IMR-90 (cell line): ENCODE measurements at regions not wholly inside any gene's neighbourhood (a gene's known extent, or its start where the extent isn't known, plus 50 kb on each side); places are given as distances from the start of the nearest gene placed in this dataset.

ENCODE experiments used
- ATAC-seq: fragments of 200-7000 bp; cut with Tn5 transposase; 2 replicates; pipeline ENCODE4 v1.9.1; 2020; ENCODE audit warnings: low read depth, mild to moderate bottlenecking, moderate library complexity
- BruUV-seq: library from RNA; stranded (reverse); fragments of 400-500 nt; replicated peaks from 2 replicates; lab custom pipeline; 2021; lab: Mats Ljungman, UMichigan
- CTCF ChIA-PET: fragments of 300-600 bp; formaldehyde crosslinking; extraction: SDS; loops from one replicate; lab custom pipeline; 2021; ENCODE audit warnings: antibody characterized with exemption; lab: Yijun Ruan, JAX
- POLR2A ChIA-PET: fragments of 300-600 bp; sonication (Branson Sonifier 250); formaldehyde crosslinking; loops from one replicate; lab custom pipeline; 2022; ENCODE audit warnings: antibody characterized with exemption; ENCODE audit not compliant: unreplicated experiment; lab: Charles Lee
- DNase-seq: peaks from one replicate; pipeline ENCODE4 v3.0.0; 2013
- H2AFZ ChIP-seq: replicated peaks from 2 replicates; pipeline ENCODE3; 2013; ENCODE audit warnings: low read length, mild to moderate bottlenecking; ENCODE audit not compliant: poor library complexity
- H2AK5ac ChIP-seq: 2 replicates; pipeline ENCODE4 v1.6.1; 2013; ENCODE audit warnings: low read depth, low read length, inconsistent platforms
- H2AK9ac ChIP-seq: replicated peaks from 2 replicates; pipeline ENCODE3; 2013; ENCODE audit warnings: mild to moderate bottlenecking, low read depth, low read length, moderate library complexity; ENCODE audit not compliant: poor library complexity
- H2BK120ac ChIP-seq: 2 replicates; pipeline ENCODE4 v1.6.1; 2013; ENCODE audit warnings: low read depth, low read length, inconsistent platforms
- H2BK15ac ChIP-seq: 3 replicates; pipeline ENCODE4 v1.6.1; 2013; ENCODE audit warnings: low read depth, low read length, inconsistent platforms
- H2BK20ac ChIP-seq: 2 replicates; pipeline ENCODE4 v1.6.1; 2013; ENCODE audit warnings: low read depth, mild to moderate bottlenecking, inconsistent platforms, low read length, moderate library complexity
- H2BK5ac ChIP-seq: 2 replicates; pipeline ENCODE4 v1.6.1; 2013; ENCODE audit warnings: mild to moderate bottlenecking, low read depth, low read length, inconsistent platforms; ENCODE audit not compliant: poor library complexity, severe bottlenecking
- H3K14ac ChIP-seq: replicated peaks from 2 replicates; pipeline ENCODE4 v1.6.1; 2013; ENCODE audit warnings: low read depth, low read length, inconsistent platforms
- H3K18ac ChIP-seq: 2 replicates; pipeline ENCODE4 v1.6.1; 2013; ENCODE audit warnings: low read depth, low read length, control low read depth
- H3K23ac ChIP-seq: 2 replicates; pipeline ENCODE4 v1.6.1; 2013; ENCODE audit warnings: low read depth, low read length, inconsistent platforms
- H3K27ac ChIP-seq: 2 replicates; pipeline ENCODE4 v1.5.1; 2013; ENCODE audit warnings: mild to moderate bottlenecking, control low read depth, low read length; ENCODE audit not compliant: insufficient read depth
- H3K27me3 ChIP-seq: 2 replicates; pipeline ENCODE4 v1.6.1; 2013; ENCODE audit warnings: low read length; ENCODE audit not compliant: control insufficient read depth, insufficient read depth
- H3K36me3 ChIP-seq: 2 replicates; pipeline ENCODE4 v1.6.1; 2013; ENCODE audit warnings: low read length, mixed read lengths; ENCODE audit not compliant: control insufficient read depth, insufficient read depth
- H3K4ac ChIP-seq: 2 replicates; pipeline ENCODE4 v1.6.1; 2013; ENCODE audit warnings: low read depth, low read length, inconsistent platforms
- H3K4me1 ChIP-seq: 2 replicates; pipeline ENCODE4 v1.6.1; 2013; ENCODE audit warnings: low read length, mixed read lengths; ENCODE audit not compliant: control insufficient read depth, insufficient read depth
- H3K4me2 ChIP-seq: 2 replicates; pipeline ENCODE4 v1.6.1; 2013; ENCODE audit warnings: low read depth, mild to moderate bottlenecking, control low read depth, low read length, moderate library complexity
- H3K4me3 ChIP-seq: 2 replicates; pipeline ENCODE4 v1.5.1; 2013; ENCODE audit warnings: low read depth, mild to moderate bottlenecking, control low read depth, low read length, moderate library complexity; ENCODE audit not compliant: insufficient read depth
- H3K56ac ChIP-seq: 2 replicates; pipeline ENCODE4 v1.6.1; 2013; ENCODE audit warnings: low read length, inconsistent platforms; ENCODE audit not compliant: insufficient read depth; ENCODE audit errors: extremely low read depth
- H3K79me1 ChIP-seq, 2 experiments: 2 replicates each; pipeline ENCODE4 v1.6.1; 2013; ENCODE audit warnings: low read length in 2 of 2, inconsistent platforms in 1 of 2, low read depth in 1 of 2
- H3K9ac ChIP-seq: 2 replicates; pipeline ENCODE4 v1.6.1; 2013; ENCODE audit warnings: low read depth, low read length, control low read depth
- H3K9me1 ChIP-seq: 2 replicates; pipeline ENCODE4 v1.6.1; 2013; ENCODE audit warnings: low read length, inconsistent platforms; ENCODE audit not compliant: insufficient read depth
- H3K9me3 ChIP-seq: 2 replicates; pipeline ENCODE4 v1.6.1; 2013; ENCODE audit warnings: low read length; ENCODE audit not compliant: control insufficient read depth, insufficient read depth
- H4K20me1 ChIP-seq: 2 replicates; pipeline ENCODE4 v1.6.1; 2013; ENCODE audit warnings: low read length, inconsistent platforms; ENCODE audit not compliant: insufficient read depth
- H4K5ac ChIP-seq: 2 replicates; pipeline ENCODE4 v1.6.1; 2013; ENCODE audit warnings: mild to moderate bottlenecking, low read depth, low read length, control low read depth
- H4K8ac ChIP-seq, 2 experiments: 2 replicates each; pipeline ENCODE4 v1.6.1; 2013; ENCODE audit warnings: low read depth in 2 of 2, low read length in 2 of 2, control low read depth in 1 of 2, inconsistent platforms in 1 of 2
- H4K91ac ChIP-seq: 2 replicates; pipeline ENCODE4 v1.6.1; 2013; ENCODE audit warnings: low read depth, low read length, inconsistent platforms; ENCODE audit not compliant: insufficient read depth
- BHLHE40 ChIP-seq: fragments of 150-350 bp; IDR thresholded peaks from 2 replicates; pipeline ENCODE4 v1.6.1; 2016; ENCODE audit warnings: mild to moderate bottlenecking, low read depth, low read length
- CHD1 ChIP-seq: IDR thresholded peaks from 2 replicates; pipeline ENCODE4 v1.6.1; 2012; ENCODE audit warnings: low read depth, low read length, improper control_type of control experiment
- CTCF ChIP-seq: conservative IDR thresholded peaks from 2 replicates; pipeline ENCODE4 v1.5.1; 2012; ENCODE audit warnings: mild to moderate bottlenecking, low read depth, low read length, improper control_type of control experiment
- FOS ChIP-seq: fragments of 150-350 bp; IDR thresholded peaks from 2 replicates; pipeline ENCODE4 v1.6.1; 2016; ENCODE audit warnings: low read depth, low read length
- MAFK ChIP-seq: IDR thresholded peaks from 2 replicates; pipeline ENCODE4 v1.6.1; 2012; ENCODE audit warnings: low read depth, low read length, improper control_type of control experiment
- MAZ ChIP-seq: IDR thresholded peaks from 2 replicates; pipeline ENCODE4 v1.6.1; 2012; ENCODE audit warnings: low read depth, mild to moderate bottlenecking, low read length, improper control_type of control experiment, moderate library complexity, borderline replicate concordance
- RAD21 ChIP-seq: IDR thresholded peaks from 2 replicates; pipeline ENCODE4 v1.6.1; 2012; ENCODE audit warnings: low read length, improper control_type of control experiment
- RCOR1 ChIP-seq: IDR thresholded peaks from 2 replicates; pipeline ENCODE4 v1.6.1; 2012; ENCODE audit warnings: mild to moderate bottlenecking, low read length, improper control_type of control experiment; ENCODE audit not compliant: insufficient replicate concordance
- SMC3 ChIP-seq: fragments of 150-350 bp; IDR thresholded peaks from 2 replicates; pipeline ENCODE4 v1.6.1; 2016; ENCODE audit warnings: low read depth, mild to moderate bottlenecking, antibody characterized with exemption, low read length, moderate library complexity
- USF2 ChIP-seq: fragments of 150-350 bp; IDR thresholded peaks from 2 replicates; pipeline ENCODE4 v1.6.1; 2017; ENCODE audit warnings: mild to moderate bottlenecking, antibody characterized with exemption, low read length, low read depth
- WGBS, 2 experiments: methylation state at CpG; one replicate each; pipeline versions ENCODE4 v1.1.5 to v1.1.7; 2013; ENCODE audit warnings: missing lambda C conversion rate in 2 of 2; ENCODE audit not compliant: insufficient read length in 1 of 2; ENCODE audit errors: extremely low coverage in 2 of 2; 5-methylcytosine and 5-hydroxymethylcytosine counted together
- dilution Hi-C: fragments of 300-500 bp; cut with HindIII; formaldehyde crosslinking; loops from one replicate; pipeline ENCODE4 v1.14.3; 2018; ENCODE audit warnings: low sequenced_read_pairs; ENCODE audit not compliant: unreplicated experiment
- in situ Hi-C: fragments of 300-500 bp; cut with MboI; formaldehyde crosslinking; loops from 3 replicates; pipeline ENCODE4 v1.14.3; 2019; ENCODE audit warnings: low sequenced_read_pairs, inconsistent platforms, mixed read lengths
- intact Hi-C: fragments of 100-400 bp; cut with micrococcal nuclease; formaldehyde crosslinking; loops from 2 replicates; pipeline ENCODE4 v1.10.0; 2022
- TF ChIP-seq, protein P1 (sequence below): fragments of 150-350 bp; IDR thresholded peaks from 2 replicates; pipeline ENCODE4 v1.6.1; 2016; ENCODE audit warnings: low read depth, mild to moderate bottlenecking, low read length, moderate library complexity, borderline replicate concordance

DNA sequence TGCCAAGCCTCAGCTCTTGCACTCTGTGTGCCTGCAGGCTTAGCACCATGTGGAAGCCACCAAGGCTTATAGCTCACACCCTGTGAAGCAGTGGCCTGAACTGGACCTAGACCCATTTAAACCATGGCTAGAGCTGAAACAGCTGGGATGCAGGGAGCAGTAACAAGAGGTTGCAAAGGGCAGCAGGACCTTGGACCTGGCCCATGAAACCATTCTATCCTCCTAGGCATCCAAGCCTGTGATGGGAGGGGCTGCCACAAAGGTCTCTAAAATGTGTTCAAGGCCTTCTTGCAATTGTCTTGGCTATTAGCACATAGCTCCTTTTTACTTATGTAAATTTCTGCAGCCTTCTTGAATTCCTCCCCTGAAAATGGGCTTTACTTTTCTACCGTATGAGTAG lies 57.9 kb upstream of the NPAP1 start:
- Histone ChIP-seq H4K5ac (no peak overlapping the region), H3K14ac (no peak overlapping the region), H3K4ac (no peak overlapping the region), H2AFZ (no peak overlapping the region), H3K4me3 (no peak overlapping the region), H2BK120ac (no peak overlapping the region), H3K23ac (no peak overlapping the region), H4K20me1 (no peaks in the 10 kb centered on the region), H2AK5ac (no peak overlapping the region), H2AK9ac (no peak overlapping the region), H3K9ac (no peak overlapping the region), H3K79me1 (no peaks in the 10 kb centered on the region), H2BK20ac (no peak overlapping the region), H3K56ac (no peak overlapping the region), H4K8ac (no peak overlapping the region), H3K9me1 (no peaks in the 10 kb centered on the region), H2BK15ac (no peak overlapping the region), H3K4me1 (no peaks in the 10 kb centered on the region), H3K36me3 (no peaks in the 10 kb centered on the region), H4K91ac (no peak overlapping the region), H2BK5ac (no peak overlapping the region), H3K9me3 (peaks cover 15% of the 10 kb centered on the region), H3K27me3 (no peaks in the 10 kb centered on the region), H3K27ac (no peak overlapping the region), H3K4me2 (no peak overlapping the region), H3K18ac (no peak overlapping the region)
- no TSS peak for BruUV-seq
- WGBS, 2 experiments, result no CpG with 5 or more reads among the region's 1 CpG
- no peak for ATAC-seq
- intact Hi-C loops, result no loop called here
- TF ChIP-seq USF2, result no peak
- no peak for TF ChIP-seq SMC3
- TF ChIP-seq, protein P1, sequence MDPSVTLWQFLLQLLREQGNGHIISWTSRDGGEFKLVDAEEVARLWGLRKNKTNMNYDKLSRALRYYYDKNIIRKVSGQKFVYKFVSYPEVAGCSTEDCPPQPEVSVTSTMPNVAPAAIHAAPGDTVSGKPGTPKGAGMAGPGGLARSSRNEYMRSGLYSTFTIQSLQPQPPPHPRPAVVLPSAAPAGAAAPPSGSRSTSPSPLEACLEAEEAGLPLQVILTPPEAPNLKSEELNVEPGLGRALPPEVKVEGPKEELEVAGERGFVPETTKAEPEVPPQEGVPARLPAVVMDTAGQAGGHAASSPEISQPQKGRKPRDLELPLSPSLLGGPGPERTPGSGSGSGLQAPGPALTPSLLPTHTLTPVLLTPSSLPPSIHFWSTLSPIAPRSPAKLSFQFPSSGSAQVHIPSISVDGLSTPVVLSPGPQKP, result no peak
- TF ChIP-seq CHD1, result no peak
- TF ChIP-seq MAZ, result no peak
- TF ChIP-seq CTCF, result no peak
- no peak for TF ChIP-seq RCOR1
- TF ChIP-seq MAFK, result no peak
- no peak for TF ChIP-seq BHLHE40
- no peak for TF ChIP-seq RAD21
- TF ChIP-seq FOS, result no peak
- DNase-seq, result no peak
- ChIA-PET POLR2A (no interaction called here), CTCF (no interaction called here)
- dilution Hi-C loops, result no loop called here
- in situ Hi-C loops, result no loop called here
